ENCODE measurements at regions not wholly inside any gene's neighbourhood (a gene's known extent, or its start where the extent isn't known, plus 50 kb on each side); places are given as distances from the start of the nearest gene placed in this dataset.

DNA sequence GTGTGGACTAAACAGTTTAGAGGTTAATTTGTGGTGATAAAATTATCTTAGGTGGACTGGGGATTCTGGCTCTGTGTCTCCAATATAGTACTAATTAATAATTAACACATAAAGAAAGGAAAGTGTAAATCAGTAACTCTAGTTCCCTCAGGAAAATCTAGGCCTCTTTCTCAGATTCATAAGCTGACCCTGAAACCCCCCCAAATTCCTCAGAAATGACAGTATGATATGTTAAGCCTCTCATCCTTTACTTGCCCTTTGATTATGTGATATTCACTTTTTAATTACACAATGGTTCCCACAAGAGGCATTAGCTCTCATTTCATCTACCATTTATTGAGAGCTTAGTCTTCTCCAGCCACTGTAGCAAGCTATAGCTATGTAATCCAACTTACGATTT is 636.2 kb upstream of the SEMA6A start:
- TF ChIP-seq CTCF (IDR thresholded peaks at IDR 0.05) (no peak), POLR2A (IDR thresholded peaks at IDR 0.05) (no peak), EP300 (IDR thresholded peaks at IDR 0.05) (no peak)
